ENCODE measurements at regions not wholly inside any gene's neighbourhood (a gene's known extent, or its start where the extent isn't known, plus 50 kb on each side); places are given as distances from the start of the nearest gene placed in this dataset.
A peak's percentile ranks its signal among the peaks of the same experiment; 100 is the strongest.

DNA sequence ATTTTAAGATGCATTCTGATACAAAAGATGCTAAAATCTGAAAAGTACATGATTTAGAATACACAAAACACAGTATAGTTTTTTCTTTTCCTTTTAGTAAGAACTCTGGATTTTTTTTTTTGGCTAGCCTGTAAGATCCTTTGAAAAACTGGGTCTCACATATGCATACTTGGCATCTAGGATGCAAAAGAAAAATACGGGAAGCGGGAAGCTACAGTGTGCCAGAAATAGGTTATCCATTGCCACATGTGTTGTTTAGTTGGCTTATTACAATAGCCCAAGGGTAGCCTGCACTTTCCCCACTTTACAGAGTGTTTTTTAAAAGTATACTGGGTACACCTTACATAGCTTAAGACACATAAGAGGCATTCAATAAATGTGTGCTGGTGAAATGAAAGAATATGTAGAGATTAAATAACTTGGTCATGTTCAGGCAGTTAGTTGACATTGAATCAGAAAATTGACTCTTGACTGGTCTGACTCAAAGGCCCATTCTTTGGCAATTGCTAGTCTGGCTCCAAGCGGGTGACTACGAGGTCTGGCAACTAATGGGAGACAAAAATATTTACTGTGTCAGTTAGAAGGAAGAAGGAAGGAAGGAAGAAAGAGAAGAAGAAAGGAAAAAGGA is 286.8 kb upstream of the TRIB2 start:
- Mint-ChIP-seq H3K4me1 (peaks cover 13% of the 10 kb centered on the region), H3K9me3 (no peaks in the 10 kb centered on the region), H3K4me3 (no peak overlapping the region), H3K36me3 (no peaks in the 10 kb centered on the region), H3K27ac (no peak overlapping the region)
- no peak for DNase-seq (ENCODE audit: low spot score in 2 of 2)
- no peak for ATAC-seq

DNA sequence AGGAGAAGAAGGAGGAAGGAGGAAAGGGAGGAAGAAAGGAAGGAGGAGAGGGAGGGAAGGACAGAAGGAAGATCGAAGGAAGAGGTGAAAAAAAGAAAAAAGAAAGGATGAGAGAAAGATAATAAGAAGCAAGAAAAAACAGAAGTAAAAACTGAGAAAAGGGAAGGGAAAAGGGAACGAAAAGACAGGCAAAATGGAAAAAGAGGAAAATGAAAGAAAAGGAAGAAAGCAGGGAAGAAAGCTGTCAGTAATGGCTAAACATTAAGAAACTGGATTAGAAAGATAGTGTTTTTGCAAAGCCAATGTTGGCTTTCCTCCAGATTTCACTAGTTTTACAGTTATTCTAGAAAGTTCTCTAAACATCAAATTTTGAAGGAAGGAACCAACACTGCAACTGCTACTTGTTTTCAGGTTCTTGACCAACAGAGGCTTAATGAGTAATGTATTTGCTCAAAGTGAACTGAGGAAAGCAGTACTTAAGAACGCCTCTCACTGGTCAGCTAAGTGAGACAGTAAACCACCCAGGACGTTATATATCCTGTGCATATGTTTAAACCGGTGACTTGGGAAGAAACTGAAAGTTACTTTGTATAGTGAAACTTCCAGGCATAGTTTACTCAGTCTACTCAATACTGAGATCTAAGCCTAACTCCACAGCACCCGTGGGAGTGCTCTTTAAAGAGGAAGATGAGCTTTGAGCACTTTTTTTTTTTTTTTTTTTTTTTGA is 286.2 kb upstream of the TRIB2 start:
- Mint-ChIP-seq H3K9me3 (no peaks in the 10 kb centered on the region), H3K4me3 (peak overlapping the region; percentile 33), H3K27ac (no peak overlapping the region), H3K4me1 (peaks cover 13% of the 10 kb centered on the region), H3K36me3 (no peaks in the 10 kb centered on the region)
- peak; percentile 96 for ATAC-seq
- DNase-seq (ENCODE audit: low spot score in 2 of 2), result no peak

DNA sequence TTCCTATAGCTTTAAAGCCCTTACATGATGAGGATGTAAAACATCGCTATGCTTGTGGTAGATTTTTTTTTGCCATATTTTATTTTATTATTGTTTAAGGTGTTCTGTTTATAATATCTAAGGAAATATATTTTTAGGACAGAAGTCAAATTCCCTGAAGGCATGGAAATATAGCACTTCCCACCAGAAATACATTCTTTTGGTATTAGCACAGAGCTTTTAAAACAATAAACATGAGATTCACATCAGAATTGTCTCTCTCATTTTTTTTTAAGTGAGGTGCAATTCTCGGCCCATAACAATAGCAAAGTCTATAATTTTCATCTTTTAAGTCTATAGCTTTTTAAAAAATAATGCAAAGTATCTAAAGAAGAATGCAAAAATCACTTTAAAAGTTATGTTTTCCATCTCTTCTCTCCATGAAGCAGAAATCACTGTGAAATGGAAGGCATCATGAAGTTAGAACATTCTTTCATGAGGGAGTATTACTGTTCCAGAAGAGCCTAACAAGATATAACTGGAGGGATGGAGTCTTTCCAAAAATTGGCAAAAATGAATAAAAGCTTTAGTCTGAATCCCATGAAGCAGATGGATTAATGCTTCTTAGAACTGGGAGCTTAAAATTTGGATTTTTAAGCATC is 283.6 kb upstream of the TRIB2 start:
- ATAC-seq (no peak), DNase-seq (ENCODE audit: low spot score in 2 of 2) (no peak)
- no peak overlapping the region for H3K4me3 Mint-ChIP-seq

DNA sequence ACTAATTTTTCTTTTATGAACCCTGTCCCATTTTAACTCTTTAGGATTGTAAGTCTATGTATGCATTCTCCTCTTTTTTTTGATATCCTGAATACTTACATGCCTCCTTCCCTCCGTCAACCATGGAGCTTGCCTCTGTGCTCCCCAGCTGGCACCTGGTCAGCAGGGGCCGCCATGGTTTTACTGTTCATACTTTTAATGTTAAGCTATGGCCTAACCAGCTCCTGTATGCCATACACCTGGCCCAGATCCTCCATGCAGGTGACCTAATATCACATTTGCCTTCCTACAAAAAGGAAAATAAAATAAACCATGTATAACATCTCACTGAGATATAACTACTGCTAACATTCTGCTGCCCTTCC is 283.1 kb upstream of the TRIB2 start:
- DNase-seq (ENCODE audit: low spot score in 2 of 2) (no peak), ATAC-seq (no peak)
- peaks cover 13% of the 10 kb centered on the region for H3K4me1 Mint-ChIP-seq
- no peaks in the 10 kb centered on the region for H3K9me3 Mint-ChIP-seq
- no peaks in the 10 kb centered on the region for H3K36me3 Mint-ChIP-seq
- H3K27ac Mint-ChIP-seq, result no peak overlapping the region
- H3K4me3 Mint-ChIP-seq, result no peak overlapping the region

More for the DNA sequence above, 283.6 kb upstream of the TRIB2 start:
- Mint-ChIP-seq H3K36me3 (no peaks in the 10 kb centered on the region), H3K4me1 (peaks cover 13% of the 10 kb centered on the region), H3K27ac (no peak overlapping the region), H3K9me3 (no peaks in the 10 kb centered on the region)

DNA sequence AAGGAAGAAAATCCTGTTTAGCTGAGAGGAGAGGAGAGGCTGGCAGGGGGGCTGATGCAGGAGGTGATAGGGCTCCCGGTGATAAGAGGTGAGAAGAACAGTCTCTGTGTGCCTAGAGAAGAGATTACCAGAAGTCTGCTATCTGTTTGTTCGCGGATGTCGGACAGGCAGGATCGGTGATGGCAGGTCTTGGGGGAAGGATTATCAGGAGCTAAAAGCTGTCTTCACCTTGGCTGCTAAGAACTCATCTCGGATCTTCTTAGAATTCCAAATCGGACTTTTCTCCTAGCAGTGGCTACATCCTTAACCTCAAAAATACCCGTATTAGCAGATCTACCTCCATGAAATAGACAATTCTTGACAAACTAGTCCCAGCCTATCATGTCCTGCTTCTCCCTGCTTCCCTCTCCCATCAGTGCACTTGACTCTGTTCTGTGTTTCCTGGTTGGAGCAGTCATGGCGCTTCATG is 282.1 kb upstream of the TRIB2 start:
- Mint-ChIP-seq H3K36me3 (no peaks in the 10 kb centered on the region), H3K27ac (no peak overlapping the region), H3K9me3 (no peaks in the 10 kb centered on the region), H3K4me1 (peaks cover 13% of the 10 kb centered on the region), H3K4me3 (no peak overlapping the region)
- DNase-seq (ENCODE audit: low spot score in 2 of 2) (no peak), ATAC-seq (no peak)

DNA sequence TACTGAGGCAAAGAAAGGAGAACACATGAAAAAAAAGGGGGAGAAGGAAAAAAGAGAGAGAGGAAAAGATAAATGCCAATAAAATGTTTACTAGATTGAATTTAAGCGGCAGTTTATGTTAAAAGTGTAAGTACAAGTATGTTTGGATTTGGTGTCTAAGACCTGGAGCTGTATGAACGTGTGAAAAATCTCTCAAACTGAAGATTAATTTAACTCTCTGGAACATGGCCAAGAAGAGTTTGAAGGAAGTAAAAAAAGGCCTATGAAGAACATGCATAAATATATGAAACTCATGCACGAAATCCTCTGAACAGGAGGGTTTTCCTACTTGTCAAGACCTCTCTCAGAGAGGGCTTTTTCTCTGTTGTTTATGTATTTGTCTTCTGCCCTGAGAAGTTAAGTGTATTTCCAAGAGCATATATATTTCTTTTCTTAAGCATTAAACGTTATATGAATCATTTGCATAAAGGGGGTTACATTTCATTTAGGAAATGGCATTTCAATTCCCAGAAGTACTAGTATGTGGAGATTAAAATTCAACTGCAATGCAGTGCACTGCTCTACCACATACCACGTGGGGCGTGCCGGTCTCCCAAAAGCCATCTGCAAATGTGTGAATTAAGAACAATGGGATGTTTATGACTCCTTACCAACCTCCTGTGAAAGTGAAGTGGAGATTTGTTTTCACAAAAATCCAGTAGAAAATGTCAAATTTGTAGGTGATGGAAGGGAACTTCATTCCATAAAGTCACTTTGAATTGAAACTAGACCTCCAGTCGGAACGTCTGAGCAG is 281.1 kb upstream of the TRIB2 start:
- Mint-ChIP-seq H3K36me3 (no peaks in the 10 kb centered on the region), H3K9me3 (no peaks in the 10 kb centered on the region), H3K4me3 (no peak overlapping the region), H3K4me1 (peaks cover 4% of the 10 kb centered on the region), H3K27ac (no peak overlapping the region)
- DNase-seq (ENCODE audit: low spot score in 2 of 2), result no peak
- no peak for ATAC-seq

DNA sequence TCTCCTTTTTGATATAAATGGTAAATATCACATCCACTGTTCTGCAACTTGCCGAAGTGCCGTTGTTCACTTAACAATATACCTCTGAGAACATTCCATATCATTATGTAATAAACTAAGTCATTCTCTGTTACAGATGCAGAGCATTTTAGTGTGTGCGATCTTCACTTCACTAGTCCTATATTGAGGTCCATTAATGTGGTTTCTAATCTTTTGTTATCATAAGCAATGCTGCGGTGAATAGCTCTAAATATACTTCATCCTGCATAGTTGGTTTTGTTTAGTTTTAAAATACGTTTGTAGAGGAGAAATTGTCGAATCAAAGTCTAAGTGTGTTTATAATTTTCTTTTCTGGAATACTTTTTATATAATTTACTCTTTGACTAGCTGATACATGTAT is 280.3 kb upstream of the TRIB2 start:
- Mint-ChIP-seq H3K4me1 (no peaks in the 10 kb centered on the region), H3K9me3 (no peaks in the 10 kb centered on the region), H3K27ac (no peak overlapping the region), H3K4me3 (no peak overlapping the region), H3K36me3 (no peaks in the 10 kb centered on the region)
- ATAC-seq, result no peak
- DNase-seq (ENCODE audit: low spot score in 2 of 2), result no peak

DNA sequence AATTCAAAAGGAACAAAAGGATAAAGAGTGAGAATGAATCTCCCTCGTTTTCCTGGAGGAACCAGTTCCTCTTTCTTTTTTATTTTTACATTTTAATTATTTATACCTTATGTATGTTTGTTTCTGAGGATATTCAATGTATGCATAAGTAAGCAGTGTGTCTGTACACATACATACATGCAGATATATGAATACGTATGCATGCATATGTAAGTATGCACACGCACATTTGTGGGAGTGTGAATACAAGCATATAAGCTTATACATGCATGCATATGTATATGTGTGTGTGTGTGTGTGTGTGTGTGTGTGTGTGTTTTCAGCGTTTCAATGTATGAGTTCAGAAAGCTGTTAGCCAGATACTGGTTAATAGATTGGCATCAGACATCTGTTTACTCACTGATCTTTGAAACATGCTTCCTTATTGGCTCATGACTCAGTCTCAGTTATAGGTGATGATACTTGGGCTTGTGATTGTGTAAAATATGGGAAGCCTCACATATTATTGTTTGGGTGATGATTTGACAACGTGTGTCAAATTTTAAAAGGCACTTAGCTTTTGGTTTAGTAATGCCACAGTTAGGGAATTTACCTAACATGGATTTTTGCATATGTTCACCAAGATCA is 279.7 kb upstream of the TRIB2 start:
- Mint-ChIP-seq H3K9me3 (no peaks in the 10 kb centered on the region), H3K27ac (no peak overlapping the region), H3K36me3 (no peaks in the 10 kb centered on the region), H3K4me1 (no peaks in the 10 kb centered on the region), H3K4me3 (no peak overlapping the region)
- no peak for ATAC-seq
- DNase-seq (ENCODE audit: low spot score in 2 of 2), result no peak

DNA sequence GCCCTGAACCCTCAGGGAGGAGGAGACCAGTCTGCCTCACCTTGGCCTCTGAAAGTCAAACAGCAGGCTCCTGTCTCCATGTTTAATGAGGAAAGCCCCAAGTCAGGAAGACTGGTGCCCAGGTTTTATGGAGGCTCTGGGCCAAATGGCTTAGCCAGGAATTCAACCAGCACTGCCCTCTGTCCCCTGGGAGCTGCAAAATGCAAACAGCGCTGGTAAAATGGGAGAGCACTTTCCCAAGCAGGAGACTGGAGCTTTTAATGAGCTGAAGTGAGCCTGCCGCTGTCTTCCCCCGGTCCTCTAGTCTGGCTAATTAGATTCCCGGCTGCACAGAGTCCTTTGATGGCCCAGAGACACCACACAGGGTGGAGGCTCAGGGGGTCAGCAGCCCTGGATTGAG is 276.0 kb upstream of the TRIB2 start:
- Mint-ChIP-seq H3K9me3 (no peaks in the 10 kb centered on the region), H3K4me1 (peaks cover 9% of the 10 kb centered on the region), H3K27ac (no peak overlapping the region), H3K36me3 (no peaks in the 10 kb centered on the region), H3K4me3 (no peak overlapping the region)
- ATAC-seq (no peak), DNase-seq (ENCODE audit: low spot score in 2 of 2) (no peak)

DNA sequence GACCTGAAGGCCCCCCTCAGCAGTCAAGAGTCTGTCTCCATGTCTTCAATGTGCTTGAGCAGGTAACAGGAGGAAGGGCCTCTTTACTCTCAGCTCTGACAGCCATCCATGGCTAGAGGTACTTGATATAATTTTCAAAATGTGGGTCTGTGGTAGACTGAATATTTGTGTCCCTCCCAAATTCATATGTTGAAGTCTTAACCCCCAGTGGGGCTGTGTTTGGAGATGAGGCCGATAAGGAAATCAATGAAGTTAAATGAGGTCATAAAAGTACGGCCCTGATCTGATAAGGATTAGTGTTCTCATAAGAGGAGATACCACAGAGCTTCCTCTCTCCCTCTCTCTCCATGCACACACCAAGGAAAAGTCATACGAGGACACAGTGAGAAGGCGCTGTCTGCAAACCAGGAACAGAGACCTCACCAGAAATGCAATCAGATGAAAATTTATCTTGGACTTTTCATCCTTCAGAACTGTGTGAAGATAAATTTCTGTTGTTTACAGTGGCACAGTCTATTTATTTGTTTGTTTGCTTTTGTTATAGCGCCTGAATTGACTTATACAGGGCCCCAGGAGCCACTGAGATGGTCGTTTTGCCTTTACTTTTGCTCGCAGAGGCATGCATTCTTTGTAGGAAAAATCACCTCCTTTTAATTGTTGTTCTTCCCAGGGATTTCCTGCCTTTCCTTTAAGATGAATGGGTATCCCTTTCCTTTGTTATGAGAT is 274.8 kb upstream of the TRIB2 start:
- Mint-ChIP-seq H3K27ac (no peak overlapping the region), H3K4me1 (peaks cover 9% of the 10 kb centered on the region), H3K36me3 (no peaks in the 10 kb centered on the region), H3K9me3 (no peaks in the 10 kb centered on the region), H3K4me3 (no peak overlapping the region)
- ATAC-seq (no peak), DNase-seq (ENCODE audit: low spot score in 2 of 2) (no peak)

DNA sequence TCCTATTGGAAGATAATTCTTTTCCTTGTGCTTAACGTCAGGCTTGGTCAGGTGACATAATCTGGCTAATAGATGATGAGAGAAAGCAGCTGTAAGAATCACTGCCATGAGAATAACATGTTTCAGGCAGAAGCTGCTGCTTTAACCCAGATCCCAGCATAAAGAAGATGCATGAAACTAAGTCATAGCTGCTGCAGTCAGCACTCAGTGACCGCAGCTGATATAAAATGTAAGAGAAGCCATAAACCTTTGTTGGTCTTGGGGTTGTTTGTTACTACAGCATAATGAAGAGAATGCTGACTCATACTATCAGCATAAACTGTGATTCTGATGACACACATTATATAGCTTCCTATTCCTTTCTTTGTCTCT is 274.3 kb upstream of the TRIB2 start:
- no peak overlapping the region for H3K4me3 Mint-ChIP-seq
- H3K4me1 Mint-ChIP-seq, result peaks cover 9% of the 10 kb centered on the region
- H3K9me3 Mint-ChIP-seq, result no peaks in the 10 kb centered on the region
- DNase-seq (ENCODE audit: low spot score in 2 of 2), result no peak
- H3K36me3 Mint-ChIP-seq, result no peaks in the 10 kb centered on the region
- peak; percentile 94 for ATAC-seq
- peak overlapping the region; percentile 68 for H3K27ac Mint-ChIP-seq

DNA sequence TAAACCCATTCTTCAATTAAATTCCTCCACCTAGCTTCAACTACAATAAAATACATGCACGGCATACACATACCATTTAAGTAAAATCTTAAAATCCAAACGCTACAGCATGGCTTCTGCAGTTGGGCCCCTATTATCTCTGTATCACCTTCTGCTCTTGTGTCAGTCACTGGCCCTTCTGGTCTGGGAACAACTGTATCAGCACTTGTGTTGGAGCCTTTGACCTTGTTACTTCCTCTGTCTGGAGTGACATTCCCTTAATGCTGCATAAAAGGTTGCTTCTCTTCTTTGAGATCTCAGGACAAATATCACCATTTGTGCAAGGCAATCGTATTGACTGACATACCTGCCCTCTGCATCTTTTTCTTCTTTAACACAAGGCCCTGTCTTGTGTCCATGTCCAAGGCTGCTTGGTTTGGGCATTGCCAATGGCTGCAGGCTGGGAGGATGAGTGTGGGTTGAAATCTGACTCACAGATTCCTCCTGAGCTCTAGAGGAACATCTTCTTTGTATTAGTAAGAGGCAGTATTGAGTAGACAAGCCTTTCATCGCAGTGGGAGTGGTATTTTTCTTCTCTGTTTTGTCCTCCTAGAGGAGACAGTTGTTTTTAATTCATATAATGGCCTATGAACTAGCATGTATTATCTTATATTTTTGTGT is 267.8 kb upstream of the TRIB2 start:
- Mint-ChIP-seq H3K4me1 (peaks cover 5% of the 10 kb centered on the region), H3K27ac (no peak overlapping the region), H3K4me3 (no peak overlapping the region), H3K9me3 (no peaks in the 10 kb centered on the region), H3K36me3 (no peaks in the 10 kb centered on the region)
- ATAC-seq (peak; percentile 78), DNase-seq (ENCODE audit: low spot score in 2 of 2) (no peak)

DNA sequence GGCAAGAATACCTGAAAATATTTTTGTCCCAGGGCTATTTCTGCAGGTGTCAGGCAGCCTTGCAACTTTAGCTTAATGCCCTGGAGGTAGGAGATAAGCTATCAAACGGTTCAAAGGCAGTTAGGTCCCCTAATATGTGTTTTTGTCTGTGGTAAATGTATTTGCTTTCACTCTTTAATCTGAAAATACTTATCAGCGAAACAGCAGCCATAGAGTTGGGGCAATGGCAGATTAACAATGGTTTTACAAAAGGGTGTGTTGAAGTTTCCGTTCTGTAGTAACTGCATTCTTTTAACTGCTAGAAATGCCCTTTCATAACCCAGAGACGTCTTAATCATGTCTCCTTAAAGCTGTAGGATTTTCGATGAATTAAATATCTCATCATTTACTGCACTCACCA is 265.0 kb upstream of the TRIB2 start:
- no peak for ATAC-seq
- H3K36me3 Mint-ChIP-seq, result no peaks in the 10 kb centered on the region

DNA sequence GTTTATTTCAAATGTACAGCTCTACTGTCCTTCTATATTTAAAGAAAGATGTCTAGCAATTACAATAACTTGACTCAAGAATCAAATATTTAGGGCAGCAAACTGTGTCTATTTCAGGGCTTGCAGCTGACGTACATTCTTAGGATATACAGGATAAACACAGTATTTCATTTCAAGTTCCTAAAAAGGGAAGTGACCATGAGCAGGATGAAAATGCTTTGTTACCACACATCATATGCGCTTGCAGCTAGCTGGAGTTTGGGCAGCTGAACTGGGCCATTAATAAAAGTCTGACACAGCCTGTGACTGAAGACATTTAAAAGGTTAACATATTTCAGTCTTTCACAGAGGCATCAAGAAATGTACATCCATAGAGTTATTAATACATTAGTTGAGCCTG is 264.6 kb upstream of the TRIB2 start:
- Mint-ChIP-seq H3K4me3 (peak overlapping the region; percentile 22), H3K36me3 (no peaks in the 10 kb centered on the region), H3K9me3 (no peaks in the 10 kb centered on the region), H3K27ac (no peak overlapping the region), H3K4me1 (peaks cover 15% of the 10 kb centered on the region)
- no peak for DNase-seq (ENCODE audit: low spot score in 2 of 2)
- no peak for ATAC-seq

More for the DNA sequence above, 265.0 kb upstream of the TRIB2 start:
- Mint-ChIP-seq H3K27ac (no peak overlapping the region), H3K4me1 (peaks cover 10% of the 10 kb centered on the region), H3K9me3 (no peaks in the 10 kb centered on the region), H3K4me3 (peak overlapping the region; percentile 22)
- no peak for DNase-seq (ENCODE audit: low spot score in 2 of 2)

Measured in stimulated activated effector memory CD8-positive, alpha-beta T cell treated with anti-CD3 and anti-CD28 coated beads, Interleukin-12 subunit alpha, Interleukin-12 subunit beta, amount 100 ng/mL, for 72 hours (primary cell).